ENCODE measurements at regions not wholly inside any gene's neighbourhood (a gene's known extent, or its start where the extent isn't known, plus 50 kb on each side); places are given as distances from the start of the nearest gene placed in this dataset.

- TF ChIP-seq CTCF (IDR thresholded peaks at IDR 0.05; ENCODE audit: borderline replicate concordance, extremely low read depth, low read length, poor library complexity, severe bottlenecking) = no peak
- no peak for TF ChIP-seq EZH2 (IDR thresholded peaks at IDR 0.05; ENCODE audit: borderline replicate concordance, low read depth, low read length, severe bottlenecking)
Observed at GRCh38 chr2:226306969-226307368, 492.7 kb downstream of the IRS1 start.
